Lower leg skin (tissue), 3 donors: ENCODE measurements at regions not wholly inside any gene's neighbourhood (a gene's known extent, or its start where the extent isn't known, plus 50 kb on each side); places are given as distances from the start of the nearest gene placed in this dataset.

Experiments used
- CTCF ChIP-seq, 3 donors: fragments of 450-650 bp; IDR thresholded peaks; one replicate each; pipeline ENCODE4 v1.5.1; 2016; ENCODE audit warnings: antibody characterized with exemption in 3 of 3, mild to moderate bottlenecking in 3 of 3, moderate library complexity in 2 of 3
- POLR2A ChIP-seq, 2 donors: fragments of 450-650 bp; IDR thresholded peaks; one replicate each; pipeline ENCODE4 v1.6.1; 2016 to 2017; ENCODE audit warnings: antibody characterized with exemption in 2 of 2, mild to moderate bottlenecking in 1 of 2, moderate library complexity in 1 of 2

GRCh38 chr14:62497708-62498107 lies 547.5 kb downstream of the KCNH5 start:
- TF ChIP-seq CTCF (IDR thresholded peaks at IDR 0.05) (no peak), POLR2A (IDR thresholded peaks at IDR 0.05) (no peak)
